C4-2B (cell line): ENCODE measurements at regions not wholly inside any gene's neighbourhood (a gene's known extent, or its start where the extent isn't known, plus 50 kb on each side); places are given as distances from the start of the nearest gene placed in this dataset.

Source experiments
- H3K27ac ChIP-seq: fragments of 450-650 bp; 2 replicates; pipeline ENCODE4 v1.5.1; 2017
- CTCF ChIP-seq: fragments of 450-650 bp; conservative IDR thresholded peaks from 2 replicates; pipeline ENCODE4 v1.5.1; 2017; ENCODE audit warnings: mild to moderate bottlenecking
- ZFX ChIP-seq: fragments of 450-650 bp; IDR thresholded peaks from 2 replicates; pipeline ENCODE4 v1.6.1; 2017

GRCh38 chr4:27916452-27917184, 1056.0 kb downstream of the STIM2 start:
- TF ChIP-seq ZFX: no peak
- no peak for TF ChIP-seq CTCF
- H3K27ac ChIP-seq: no peak overlapping the region

- TF ChIP-seq ZFX: no peak
- TF ChIP-seq CTCF: no peak
- H3K27ac ChIP-seq: no peak overlapping the region
These were observed 1056.7 kb downstream of the STIM2 start for GRCh38 chr4:27917381-27917780.

GRCh38 chr4:27921231-27921630, 1060.6 kb downstream of the STIM2 start:
- TF ChIP-seq ZFX: no peak
- TF ChIP-seq CTCF: no peak
- H3K27ac ChIP-seq: no peak overlapping the region

- TF ChIP-seq CTCF: no peak
- H3K27ac ChIP-seq: no peak overlapping the region
These were observed 1068.3 kb downstream of the STIM2 start for GRCh38 chr4:27928761-27929540.

GRCh38 chr4:27930291-27930690, 1069.7 kb downstream of the STIM2 start:
- no peak overlapping the region for H3K27ac ChIP-seq
- no peak for TF ChIP-seq CTCF
- TF ChIP-seq ZFX: no peak

GRCh38 chr4:27930976-27931375, 1070.3 kb downstream of the STIM2 start:
- no peak overlapping the region for H3K27ac ChIP-seq
- TF ChIP-seq ZFX (no peak), CTCF (no peak)

- TF ChIP-seq CTCF (no peak), ZFX (no peak)
- H3K27ac ChIP-seq: no peak overlapping the region
These were observed 1070.9 kb downstream of the STIM2 start for GRCh38 chr4:27931584-27931983.
